ENCODE measurements at regions not wholly inside any gene's neighbourhood (a gene's known extent, or its start where the extent isn't known, plus 50 kb on each side); places are given as distances from the start of the nearest gene placed in this dataset.

GRCh38 chr7:46637793-46638735, 717.0 kb upstream of the IGFBP3 start:
- no peaks in the 10 kb centered on the region for H3K4me1 Mint-ChIP-seq
- WGBS (ENCODE audit: insufficient coverage): 72% methylated on average over 12 of the region's 12 CpGs
- Histone ChIP-seq H3K36me3 (ENCODE audit: control insufficient read depth, insufficient read depth, low read length) (no peaks in the 10 kb centered on the region), H3K27ac (ENCODE audit: low read length) (no peak overlapping the region), H3K4me1 (ENCODE audit: control insufficient read depth, insufficient read depth, low read length) (no peaks in the 10 kb centered on the region), H3K9me3 (ENCODE audit: control insufficient read depth, insufficient read depth, low read length) (no peaks in the 10 kb centered on the region), H3K4me3 (ENCODE audit: low read length) (no peak overlapping the region), H3K27me3 (ENCODE audit: control insufficient read depth, insufficient read depth, low read length) (no peaks in the 10 kb centered on the region)
- ATAC-seq (no peak), DNase-seq (no peak)
- H3K36me3 Mint-ChIP-seq: no peaks in the 10 kb centered on the region
- TF ChIP-seq, protein P1, sequence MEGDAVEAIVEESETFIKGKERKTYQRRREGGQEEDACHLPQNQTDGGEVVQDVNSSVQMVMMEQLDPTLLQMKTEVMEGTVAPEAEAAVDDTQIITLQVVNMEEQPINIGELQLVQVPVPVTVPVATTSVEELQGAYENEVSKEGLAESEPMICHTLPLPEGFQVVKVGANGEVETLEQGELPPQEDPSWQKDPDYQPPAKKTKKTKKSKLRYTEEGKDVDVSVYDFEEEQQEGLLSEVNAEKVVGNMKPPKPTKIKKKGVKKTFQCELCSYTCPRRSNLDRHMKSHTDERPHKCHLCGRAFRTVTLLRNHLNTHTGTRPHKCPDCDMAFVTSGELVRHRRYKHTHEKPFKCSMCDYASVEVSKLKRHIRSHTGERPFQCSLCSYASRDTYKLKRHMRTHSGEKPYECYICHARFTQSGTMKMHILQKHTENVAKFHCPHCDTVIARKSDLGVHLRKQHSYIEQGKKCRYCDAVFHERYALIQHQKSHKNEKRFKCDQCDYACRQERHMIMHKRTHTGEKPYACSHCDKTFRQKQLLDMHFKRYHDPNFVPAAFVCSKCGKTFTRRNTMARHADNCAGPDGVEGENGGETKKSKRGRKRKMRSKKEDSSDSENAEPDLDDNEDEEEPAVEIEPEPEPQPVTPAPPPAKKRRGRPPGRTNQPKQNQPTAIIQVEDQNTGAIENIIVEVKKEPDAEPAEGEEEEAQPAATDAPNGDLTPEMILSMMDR (IDR thresholded peaks at IDR 0.05): no peak
- H3K4me3 Mint-ChIP-seq: no peak overlapping the region
- peaks cover 11 to 18% of the 10 kb centered on the region in 2 donors for H3K9me3 Mint-ChIP-seq
- intact Hi-C loops (cut with micrococcal nuclease): no loop called here
- H3K27me3 Mint-ChIP-seq (ENCODE audit: low read depth in 2 of 2): no peaks in the 10 kb centered on the region
- no peak overlapping the region for H3K27ac Mint-ChIP-seq

GRCh38 chr7:46636022-46636421, 715.0 kb upstream of the IGFBP3 start:
- H3K27me3 Mint-ChIP-seq (ENCODE audit: low read depth in 2 of 2): no peaks in the 10 kb centered on the region
- H3K36me3 Mint-ChIP-seq: no peaks in the 10 kb centered on the region

DNA sequence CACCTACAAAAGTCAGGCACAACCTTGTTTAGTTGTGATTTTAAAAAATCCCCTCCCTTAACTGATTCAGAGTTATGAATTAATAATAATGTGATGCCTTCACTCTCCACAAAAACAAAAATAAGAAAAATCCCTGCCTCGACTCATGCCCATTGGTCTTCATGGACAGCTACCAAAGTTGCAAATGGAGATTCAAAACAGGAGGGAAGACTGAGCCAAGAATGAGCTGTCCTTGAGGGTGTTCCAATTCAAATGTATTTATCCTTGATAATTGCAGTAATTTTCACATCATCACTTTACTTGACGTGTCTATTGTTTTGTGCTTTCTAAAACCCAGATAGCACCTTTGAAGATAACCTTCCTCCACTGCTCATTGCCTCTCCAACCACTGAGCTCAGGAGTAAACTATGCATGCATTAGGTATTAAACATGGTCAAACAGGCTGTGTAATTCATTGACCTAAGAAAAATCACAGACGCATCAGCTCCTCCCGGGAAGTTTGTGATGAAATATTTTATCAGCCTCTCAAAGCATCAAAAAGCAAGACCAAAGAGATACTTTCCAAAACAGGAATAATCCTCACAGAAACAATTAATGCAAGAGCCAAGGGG, 712.7 kb upstream of the IGFBP3 start:
- intact Hi-C loops (cut with micrococcal nuclease): no loop called here
- H3K27ac ChIP-seq (ENCODE audit: low read length): no peak overlapping the region
- DNase-seq (no peak), ATAC-seq (no peak)
- peaks cover 5% of the 10 kb centered on the region for H3K9me3 ChIP-seq (ENCODE audit: control insufficient read depth, insufficient read depth, low read length)
- no peaks in the 10 kb centered on the region for H3K4me1 Mint-ChIP-seq
- no peak overlapping the region for H3K4me3 ChIP-seq (ENCODE audit: low read length)
- no peaks in the 10 kb centered on the region for H3K36me3 Mint-ChIP-seq
- no peaks in the 10 kb centered on the region for H3K27me3 ChIP-seq (ENCODE audit: control insufficient read depth, insufficient read depth, low read length)
- peaks cover 8 to 11% of the 10 kb centered on the region in 2 donors for H3K9me3 Mint-ChIP-seq
- H3K27me3 Mint-ChIP-seq (ENCODE audit: low read depth in 2 of 2): no peaks in the 10 kb centered on the region
- H3K4me3 Mint-ChIP-seq: no peak overlapping the region
- no peaks in the 10 kb centered on the region for H3K4me1 ChIP-seq (ENCODE audit: control insufficient read depth, insufficient read depth, low read length)
- WGBS (ENCODE audit: insufficient coverage): 94% methylated on average over 4 of the region's 4 CpGs
- no peak overlapping the region for H3K27ac Mint-ChIP-seq
- H3K36me3 ChIP-seq (ENCODE audit: control insufficient read depth, insufficient read depth, low read length): no peaks in the 10 kb centered on the region
- TF ChIP-seq, protein P1 (IDR thresholded peaks at IDR 0.05): no peak

More at GRCh38 chr7:46636022-46636421, 715.0 kb upstream of the IGFBP3 start:
- no peaks in the 10 kb centered on the region for H3K27me3 ChIP-seq (ENCODE audit: control insufficient read depth, insufficient read depth, low read length)
- Mint-ChIP-seq H3K4me1 (no peaks in the 10 kb centered on the region), H3K4me3 (no peak overlapping the region), H3K9me3 (peaks cover 11 to 20% of the 10 kb centered on the region in 2 donors), H3K27ac (no peak overlapping the region)
- H3K9me3 ChIP-seq (ENCODE audit: control insufficient read depth, insufficient read depth, low read length): no peaks in the 10 kb centered on the region
- H3K36me3 ChIP-seq (ENCODE audit: control insufficient read depth, insufficient read depth, low read length): no peaks in the 10 kb centered on the region
- ATAC-seq (no peak), DNase-seq (no peak)
- H3K27ac ChIP-seq (ENCODE audit: low read length): no peak overlapping the region
- intact Hi-C loops (cut with micrococcal nuclease): no loop called here
- TF ChIP-seq, protein P1 (IDR thresholded peaks at IDR 0.05): no peak
- no peak overlapping the region for H3K4me3 ChIP-seq (ENCODE audit: low read length)
- 69% methylated on average over 3 of the region's 3 CpGs for WGBS (ENCODE audit: insufficient coverage)
- no peaks in the 10 kb centered on the region for H3K4me1 ChIP-seq (ENCODE audit: control insufficient read depth, insufficient read depth, low read length)

All from natural killer cell (primary cell).